ENCODE measurements at regions not wholly inside any gene's neighbourhood (a gene's known extent, or its start where the extent isn't known, plus 50 kb on each side); places are given as distances from the start of the nearest gene placed in this dataset.

DNA sequence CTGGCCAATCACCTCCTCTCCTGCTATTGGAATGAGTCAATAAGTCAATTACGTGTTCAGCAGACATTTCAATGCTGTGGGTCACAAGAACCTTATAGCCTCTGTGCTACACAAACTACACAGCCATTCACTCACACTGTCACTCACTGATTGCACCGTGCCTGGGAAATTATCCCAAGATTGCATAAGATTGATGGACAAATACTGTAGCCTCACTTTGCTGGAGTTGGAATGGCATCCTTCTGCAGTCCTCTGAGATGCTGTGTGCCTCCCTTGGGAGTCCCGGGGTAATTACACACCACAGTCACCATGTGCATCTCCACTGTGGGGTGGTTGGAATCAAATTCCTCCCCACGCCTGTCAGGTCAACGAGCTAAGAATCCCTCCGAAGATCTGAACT lies 358.7 kb upstream of the MGMT start:
- no peak for TF ChIP-seq TAF15 (IDR thresholded peaks at IDR 0.05; ENCODE audit: low read depth, low read length, poor library complexity, severe bottlenecking)
- no peak for TF ChIP-seq ZNF484 (CRISPR knock-in tag; IDR thresholded peaks at IDR 0.05; ENCODE audit: borderline replicate concordance, low read depth)
- TF ChIP-seq, protein P1, sequence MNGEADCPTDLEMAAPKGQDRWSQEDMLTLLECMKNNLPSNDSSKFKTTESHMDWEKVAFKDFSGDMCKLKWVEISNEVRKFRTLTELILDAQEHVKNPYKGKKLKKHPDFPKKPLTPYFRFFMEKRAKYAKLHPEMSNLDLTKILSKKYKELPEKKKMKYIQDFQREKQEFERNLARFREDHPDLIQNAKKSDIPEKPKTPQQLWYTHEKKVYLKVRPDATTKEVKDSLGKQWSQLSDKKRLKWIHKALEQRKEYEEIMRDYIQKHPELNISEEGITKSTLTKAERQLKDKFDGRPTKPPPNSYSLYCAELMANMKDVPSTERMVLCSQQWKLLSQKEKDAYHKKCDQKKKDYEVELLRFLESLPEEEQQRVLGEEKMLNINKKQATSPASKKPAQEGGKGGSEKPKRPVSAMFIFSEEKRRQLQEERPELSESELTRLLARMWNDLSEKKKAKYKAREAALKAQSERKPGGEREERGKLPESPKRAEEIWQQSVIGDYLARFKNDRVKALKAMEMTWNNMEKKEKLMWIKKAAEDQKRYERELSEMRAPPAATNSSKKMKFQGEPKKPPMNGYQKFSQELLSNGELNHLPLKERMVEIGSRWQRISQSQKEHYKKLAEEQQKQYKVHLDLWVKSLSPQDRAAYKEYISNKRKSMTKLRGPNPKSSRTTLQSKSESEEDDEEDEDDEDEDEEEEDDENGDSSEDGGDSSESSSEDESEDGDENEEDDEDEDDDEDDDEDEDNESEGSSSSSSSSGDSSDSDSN (CRISPR knock-in tag; IDR thresholded peaks at IDR 0.05): no peak
- TF ChIP-seq, protein P2, sequence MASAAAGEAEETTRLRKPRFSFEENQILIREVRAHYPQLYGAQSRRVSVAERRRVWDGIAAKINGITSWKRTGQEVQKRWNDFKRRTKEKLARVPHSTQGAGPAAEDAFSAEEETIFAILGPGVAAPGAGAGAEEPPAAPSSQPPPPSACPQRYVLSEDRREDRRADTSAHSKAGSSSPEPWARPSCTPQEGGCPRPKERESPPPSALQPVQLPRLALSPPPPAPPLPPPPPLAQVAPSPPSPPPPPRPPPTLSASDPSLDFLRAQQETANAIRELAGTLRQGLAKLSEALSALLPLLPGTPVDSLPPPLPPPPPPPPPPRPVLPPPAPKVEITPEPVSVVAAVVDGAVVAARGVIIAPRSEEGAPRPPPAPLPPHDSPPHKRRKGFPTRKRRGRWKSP (CRISPR knock-in tag; IDR thresholded peaks at IDR 0.05): no peak
- TF ChIP-seq, protein P3, sequence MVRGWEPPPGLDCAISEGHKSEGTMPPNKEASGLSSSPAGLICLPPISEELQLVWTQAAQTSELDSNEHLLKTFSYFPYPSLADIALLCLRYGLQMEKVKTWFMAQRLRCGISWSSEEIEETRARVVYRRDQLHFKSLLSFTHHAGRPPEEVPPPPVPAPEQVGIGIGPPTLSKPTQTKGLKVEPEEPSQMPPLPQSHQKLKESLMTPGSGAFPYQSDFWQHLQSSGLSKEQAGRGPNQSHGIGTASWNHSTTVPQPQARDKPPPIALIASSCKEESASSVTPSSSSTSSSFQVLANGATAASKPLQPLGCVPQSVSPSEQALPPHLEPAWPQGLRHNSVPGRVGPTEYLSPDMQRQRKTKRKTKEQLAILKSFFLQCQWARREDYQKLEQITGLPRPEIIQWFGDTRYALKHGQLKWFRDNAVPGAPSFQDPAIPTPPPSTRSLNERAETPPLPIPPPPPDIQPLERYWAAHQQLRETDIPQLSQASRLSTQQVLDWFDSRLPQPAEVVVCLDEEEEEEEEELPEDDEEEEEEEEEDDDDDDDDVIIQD (CRISPR knock-in tag; IDR thresholded peaks at IDR 0.05; ENCODE audit: low read depth): no peak
- no peak for TF ChIP-seq NR2C2 (CRISPR knock-in tag; IDR thresholded peaks at IDR 0.05; ENCODE audit: borderline replicate concordance)
- TF ChIP-seq, protein P4, sequence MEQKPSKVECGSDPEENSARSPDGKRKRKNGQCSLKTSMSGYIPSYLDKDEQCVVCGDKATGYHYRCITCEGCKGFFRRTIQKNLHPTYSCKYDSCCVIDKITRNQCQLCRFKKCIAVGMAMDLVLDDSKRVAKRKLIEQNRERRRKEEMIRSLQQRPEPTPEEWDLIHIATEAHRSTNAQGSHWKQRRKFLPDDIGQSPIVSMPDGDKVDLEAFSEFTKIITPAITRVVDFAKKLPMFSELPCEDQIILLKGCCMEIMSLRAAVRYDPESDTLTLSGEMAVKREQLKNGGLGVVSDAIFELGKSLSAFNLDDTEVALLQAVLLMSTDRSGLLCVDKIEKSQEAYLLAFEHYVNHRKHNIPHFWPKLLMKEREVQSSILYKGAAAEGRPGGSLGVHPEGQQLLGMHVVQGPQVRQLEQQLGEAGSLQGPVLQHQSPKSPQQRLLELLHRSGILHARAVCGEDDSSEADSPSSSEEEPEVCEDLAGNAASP (CRISPR knock-in tag; IDR thresholded peaks at IDR 0.05; ENCODE audit: borderline replicate concordance): no peak

Data from HepG2 (cell line).